CD4-positive, alpha-beta memory T cell (primary cell): ENCODE measurements at regions not wholly inside any gene's neighbourhood (a gene's known extent, or its start where the extent isn't known, plus 50 kb on each side); places are given as distances from the start of the nearest gene placed in this dataset.
"Not testable (repeated sequence)": the region's sequence is repeated elsewhere in the genome, so short reads cannot be mapped to it uniquely, and the experiment has no call there.

Experiments used
- CTCF ChIA-PET: fragments of 350-600 bp; sonication (Branson Sonifier 250); formaldehyde crosslinking; loops from one replicate; lab custom pipeline; 2021; ENCODE audit warnings: inconsistent platforms; ENCODE audit not compliant: partially characterized antibody; lab: Charles Lee
- POLR2A ChIA-PET: fragments of 350-600 bp; sonication (Branson Sonifier 250); formaldehyde crosslinking; loops from one replicate; lab custom pipeline; 2021; ENCODE audit not compliant: partially characterized antibody; lab: Charles Lee
- DNase-seq, 5 donors: peaks; one replicate each; pipeline versions ENCODE4 v3.0.0 to v3.0.0-alpha.2; 2020 to 2022; ENCODE audit warnings: mixed read lengths in 1 of 5
- H3K27ac ChIP-seq: one replicate; pipeline ENCODE4 v1.7.0; 2013; ENCODE audit warnings: low read depth, low read length
- H3K27me3 ChIP-seq: 2 replicates; pipeline ENCODE4 v1.7.0; 2013; ENCODE audit warnings: mild to moderate bottlenecking, low read length, moderate library complexity; ENCODE audit not compliant: insufficient read depth
- H3K36me3 ChIP-seq: 2 replicates; pipeline ENCODE4 v1.7.0; 2013; ENCODE audit warnings: mild to moderate bottlenecking, low read length, moderate library complexity; ENCODE audit not compliant: insufficient read depth
- H3K4me1 ChIP-seq: 2 replicates; pipeline ENCODE4 v1.7.0; 2013; ENCODE audit warnings: mild to moderate bottlenecking, low read length, moderate library complexity; ENCODE audit not compliant: insufficient read depth
- H3K4me3 ChIP-seq, 2 donors: one replicate each; pipeline ENCODE4 v1.7.0; 2013; ENCODE audit warnings: low read length in 2 of 2, mild to moderate bottlenecking in 1 of 2
- H3K9me3 ChIP-seq, 2 donors: one replicate each; pipeline ENCODE4 v1.7.0; 2013; ENCODE audit warnings: low read length in 2 of 2, control low read depth in 1 of 2; ENCODE audit not compliant: control insufficient read depth in 1 of 2
- H3K27ac Mint-ChIP-seq, 7 donors: one replicate each; pipeline ENCODE4 v1.8.0; 2020 to 2021; ENCODE audit warnings: mixed read lengths in 7 of 7, mild to moderate bottlenecking in 6 of 7, inconsistent platforms in 3 of 7, moderate library complexity in 3 of 7
- H3K27me3 Mint-ChIP-seq, 2 donors: one replicate each; pipeline ENCODE4 v1.8.0; 2020 to 2021; ENCODE audit warnings: mixed read lengths in 2 of 2
- H3K36me3 Mint-ChIP-seq, 2 donors: one replicate each; pipeline ENCODE4 v1.8.0; 2020 to 2021; ENCODE audit warnings: mixed read lengths in 2 of 2, inconsistent platforms in 1 of 2, mild to moderate bottlenecking in 1 of 2
- H3K4me1 Mint-ChIP-seq, 4 donors: one replicate each; pipeline ENCODE4 v1.8.0; 2020 to 2021; ENCODE audit warnings: mixed read lengths in 4 of 4, mild to moderate bottlenecking in 1 of 4
- H3K4me3 Mint-ChIP-seq, 8 donors: one replicate each; pipeline ENCODE4 v1.8.0; 2020 to 2021; ENCODE audit warnings: mixed read lengths in 8 of 8, mild to moderate bottlenecking in 7 of 8, moderate library complexity in 6 of 8, inconsistent platforms in 3 of 8
- H3K9me3 Mint-ChIP-seq, 8 donors: one replicate each; pipeline ENCODE4 v1.8.0; 2020 to 2021; ENCODE audit warnings: mixed read lengths in 8 of 8, mild to moderate bottlenecking in 5 of 8, inconsistent platforms in 3 of 8, moderate library complexity in 1 of 8
- intact Hi-C: fragments of 100-400 bp; cut with micrococcal nuclease; formaldehyde crosslinking; loops from one replicate; pipeline ENCODE4 v1.15.1; 2023

DNA sequence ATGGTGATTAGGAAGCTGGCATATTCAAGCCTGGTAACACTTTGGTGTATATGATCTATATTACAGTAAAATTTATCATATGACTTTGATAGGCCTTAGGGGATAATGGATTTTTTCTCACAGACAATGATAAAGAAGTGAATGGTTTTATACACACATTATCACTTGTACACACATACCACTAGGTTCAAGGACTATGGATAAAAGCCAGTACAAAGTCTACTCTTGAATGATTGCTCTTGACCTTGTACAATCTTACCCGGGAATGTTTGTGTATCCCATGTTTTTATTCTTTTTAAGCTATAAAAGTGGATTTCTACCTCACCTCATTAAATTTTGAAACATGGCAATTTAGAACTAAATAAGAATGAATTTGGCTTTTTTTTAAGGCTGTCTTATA is 414.5 kb upstream of the ADAMTSL1 start:
- no peaks in the 10 kb centered on the region for H3K4me1 ChIP-seq
- ChIA-PET POLR2A (no interaction called here), CTCF (no interaction called here)
- no peak overlapping the region for H3K27ac ChIP-seq
- H3K4me3 Mint-ChIP-seq, result no peak overlapping the region
- no peaks in the 10 kb centered on the region for H3K36me3 Mint-ChIP-seq
- intact Hi-C loops, result no loop called here
- no peak for DNase-seq
- no peaks in the 10 kb centered on the region for H3K27me3 ChIP-seq
- H3K36me3 ChIP-seq, result no peaks in the 10 kb centered on the region
- H3K9me3 ChIP-seq, result no peaks in the 10 kb centered on the region
- H3K27ac Mint-ChIP-seq, result no peak overlapping the region
- no peaks in the 10 kb centered on the region for H3K27me3 Mint-ChIP-seq
- no peaks in the 10 kb centered on the region for H3K4me1 Mint-ChIP-seq
- no peak overlapping the region for H3K4me3 ChIP-seq
- H3K9me3 Mint-ChIP-seq, result peaks cover 0 to 3% (median 0%) of the 10 kb centered on the region in 8 donors

DNA sequence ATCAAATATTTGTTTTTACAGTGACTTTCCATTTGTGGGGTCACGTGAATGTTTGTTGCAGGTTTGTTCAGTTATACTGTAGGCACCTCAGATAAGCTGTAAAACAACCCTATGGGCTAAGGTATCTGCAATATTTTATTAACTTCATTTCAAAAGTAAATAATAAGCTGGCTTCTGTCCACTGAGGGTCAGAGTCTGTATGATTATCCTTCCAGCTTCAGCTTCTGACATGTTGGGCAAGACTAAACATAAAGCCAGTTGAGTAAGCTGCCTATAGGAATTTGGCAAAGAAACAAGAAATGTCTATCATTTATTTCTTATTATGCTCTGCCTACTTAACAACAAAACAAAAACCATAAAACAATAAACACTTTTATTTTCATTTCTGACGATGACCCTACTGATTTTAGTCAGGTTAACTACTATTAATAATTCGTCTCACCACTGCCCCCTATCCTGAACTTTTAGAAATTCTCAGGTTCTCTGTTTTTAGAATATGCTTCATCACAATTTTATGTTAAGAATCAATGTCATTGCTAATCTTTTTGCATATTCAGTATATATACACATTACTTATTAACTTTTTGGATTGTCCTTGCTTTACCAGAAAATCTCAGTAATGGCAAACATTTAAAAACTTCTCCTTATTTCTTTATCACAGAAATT is 413.6 kb upstream of the ADAMTSL1 start:
- H3K4me3 ChIP-seq, result no peak overlapping the region
- POLR2A ChIA-PET, result no interaction called here
- no peaks in the 10 kb centered on the region for H3K36me3 ChIP-seq
- CTCF ChIA-PET, result no interaction called here
- Mint-ChIP-seq H3K36me3 (no peaks in the 10 kb centered on the region), H3K4me1 (no peaks in the 10 kb centered on the region), H3K27ac (no peak overlapping the region), H3K4me3 (no peak overlapping the region), H3K27me3 (no peaks in the 10 kb centered on the region), H3K9me3 (peaks cover 0 to 4% (median 3%) of the 10 kb centered on the region in 8 donors)
- H3K27me3 ChIP-seq, result no peaks in the 10 kb centered on the region
- no peaks in the 10 kb centered on the region for H3K4me1 ChIP-seq
- intact Hi-C loops, result no loop called here
- H3K27ac ChIP-seq, result no peak overlapping the region
- DNase-seq, result no peak
- no peaks in the 10 kb centered on the region for H3K9me3 ChIP-seq

DNA sequence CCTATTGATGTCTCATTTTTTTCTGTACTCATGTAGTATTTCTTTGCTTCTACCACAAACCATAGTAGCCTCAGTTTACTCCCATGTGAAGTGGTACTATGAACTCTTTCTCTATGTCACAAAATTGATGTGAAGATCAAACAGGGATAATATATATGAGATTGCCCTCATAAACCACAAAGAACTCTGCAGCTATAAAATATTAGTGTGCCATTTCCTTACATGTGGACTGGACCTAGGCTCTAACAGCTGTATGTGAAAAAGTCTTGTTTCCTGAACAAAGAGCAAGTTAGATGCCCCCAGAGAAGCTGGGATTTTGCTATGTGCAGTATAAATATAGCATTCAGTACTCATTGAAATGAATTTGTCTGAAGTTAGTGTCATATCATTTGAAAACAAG is 412.6 kb upstream of the ADAMTSL1 start:
- H3K36me3 ChIP-seq, result no peaks in the 10 kb centered on the region

DNA sequence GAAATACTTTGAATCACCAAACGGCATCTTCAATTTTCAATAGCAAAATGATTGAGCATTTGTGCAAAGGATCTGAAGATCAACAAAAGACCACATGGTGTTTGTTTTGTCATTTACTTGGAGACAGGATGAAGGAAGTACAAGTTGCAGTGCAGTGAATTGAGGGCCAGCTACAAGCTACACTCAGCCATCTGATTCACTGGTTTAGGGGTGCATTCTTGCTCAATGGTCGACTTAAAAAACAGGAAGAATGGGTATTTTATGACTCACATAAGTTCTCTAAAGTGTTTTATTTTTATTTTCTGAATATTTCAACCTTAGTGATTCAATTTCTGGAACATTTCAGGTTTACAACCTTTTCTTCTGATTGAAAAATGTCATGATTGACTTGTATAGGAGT is 412.1 kb upstream of the ADAMTSL1 start:
- H3K36me3 ChIP-seq, result no peaks in the 10 kb centered on the region
- intact Hi-C loops, result no loop called here
- DNase-seq, result no peak
- H3K36me3 Mint-ChIP-seq, result no peaks in the 10 kb centered on the region
- H3K9me3 ChIP-seq, result no peaks in the 10 kb centered on the region
- no peak overlapping the region for H3K27ac ChIP-seq
- no peaks in the 10 kb centered on the region for H3K4me1 Mint-ChIP-seq
- no peak overlapping the region for H3K4me3 ChIP-seq
- H3K27ac Mint-ChIP-seq, result no peak overlapping the region
- H3K27me3 Mint-ChIP-seq, result no peaks in the 10 kb centered on the region
- H3K4me3 Mint-ChIP-seq, result no peak overlapping the region
- H3K9me3 Mint-ChIP-seq, result peaks cover 0 to 5% (median 2%) of the 10 kb centered on the region in 8 donors
- H3K4me1 ChIP-seq, result no peaks in the 10 kb centered on the region
- POLR2A ChIA-PET, result no interaction called here
- no peaks in the 10 kb centered on the region for H3K27me3 ChIP-seq
- CTCF ChIA-PET, result no interaction called here

More for the DNA sequence above, 412.6 kb upstream of the ADAMTSL1 start:
- no peaks in the 10 kb centered on the region for H3K27me3 ChIP-seq
- no peaks in the 10 kb centered on the region for H3K4me1 Mint-ChIP-seq
- no peaks in the 10 kb centered on the region for H3K27me3 Mint-ChIP-seq
- intact Hi-C loops, result no loop called here
- no peaks in the 10 kb centered on the region for H3K4me1 ChIP-seq
- DNase-seq, result no peak
- POLR2A ChIA-PET, result no interaction called here
- H3K27ac ChIP-seq, result no peak overlapping the region
- H3K27ac Mint-ChIP-seq, result no peak overlapping the region
- CTCF ChIA-PET, result no interaction called here
- H3K4me3 ChIP-seq, result no peak overlapping the region
- H3K36me3 Mint-ChIP-seq, result no peaks in the 10 kb centered on the region
- peaks cover 0 to 5% (median 2%) of the 10 kb centered on the region in 8 donors for H3K9me3 Mint-ChIP-seq
- H3K4me3 Mint-ChIP-seq, result no peak overlapping the region
- H3K9me3 ChIP-seq, result no peaks in the 10 kb centered on the region

DNA sequence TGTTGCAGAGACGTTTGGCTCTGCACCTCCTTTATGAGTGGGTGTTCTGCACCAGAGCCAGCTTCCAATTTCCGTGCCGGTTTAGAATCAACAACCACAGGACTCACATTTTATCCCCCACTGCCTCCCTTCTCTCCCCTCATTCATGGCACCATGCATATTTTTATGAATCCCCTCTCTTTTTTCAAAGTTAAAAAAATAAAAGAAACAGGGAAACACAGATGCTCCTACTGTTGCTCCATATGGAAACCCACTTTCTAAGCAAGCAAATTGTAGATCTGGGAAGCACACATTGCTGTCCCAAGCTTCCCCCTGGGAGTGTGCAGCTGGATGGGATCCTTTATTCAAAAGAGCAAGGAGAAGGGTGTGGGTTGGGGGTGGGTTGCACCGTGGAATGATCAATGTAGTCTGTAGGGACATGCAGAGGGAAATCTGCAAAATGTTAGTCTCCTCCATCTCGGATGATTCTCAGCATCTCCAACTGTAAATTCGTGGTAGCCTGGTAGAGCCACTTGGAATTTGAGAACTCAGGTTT is 410.0 kb upstream of the ADAMTSL1 start:
- Histone ChIP-seq H3K9me3 (no peaks in the 10 kb centered on the region), H3K36me3 (no peaks in the 10 kb centered on the region), H3K27ac (no peak overlapping the region), H3K4me1 (no peaks in the 10 kb centered on the region), H3K4me3 (no peak overlapping the region), H3K27me3 (no peaks in the 10 kb centered on the region)
- DNase-seq, result no peak
- no peaks in the 10 kb centered on the region for H3K36me3 Mint-ChIP-seq
- no peaks in the 10 kb centered on the region for H3K27me3 Mint-ChIP-seq
- POLR2A ChIA-PET, result no interaction called here
- H3K4me1 Mint-ChIP-seq, result no peaks in the 10 kb centered on the region
- peaks cover 0 to 5% (median 2%) of the 10 kb centered on the region in 8 donors for H3K9me3 Mint-ChIP-seq
- H3K4me3 Mint-ChIP-seq, result no peak overlapping the region
- H3K27ac Mint-ChIP-seq, result no peak overlapping the region
- intact Hi-C loops, result no loop called here
- CTCF ChIA-PET, result no interaction called here

DNA sequence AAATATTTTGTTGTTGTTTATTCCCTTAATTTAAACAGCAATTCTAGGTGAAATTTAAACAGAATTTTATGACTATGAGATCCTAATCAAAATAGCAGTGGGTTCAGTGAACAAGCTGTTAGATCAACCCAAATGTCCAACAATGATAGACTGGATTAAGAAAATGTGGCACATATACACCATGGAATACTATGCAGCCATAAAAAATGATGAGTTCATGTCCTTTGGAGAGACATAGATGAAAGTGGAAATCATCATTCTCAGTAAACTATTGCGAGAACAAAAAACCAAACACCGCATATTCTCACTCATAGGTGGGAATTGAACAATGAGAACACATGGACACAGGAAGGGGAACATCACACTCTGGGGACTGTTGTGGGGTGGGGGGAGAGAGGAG is 407.3 kb upstream of the ADAMTSL1 start:
- H3K27ac Mint-ChIP-seq, H3K27me3 Mint-ChIP-seq, H3K4me1 Mint-ChIP-seq: not testable (repeated sequence)

DNA sequence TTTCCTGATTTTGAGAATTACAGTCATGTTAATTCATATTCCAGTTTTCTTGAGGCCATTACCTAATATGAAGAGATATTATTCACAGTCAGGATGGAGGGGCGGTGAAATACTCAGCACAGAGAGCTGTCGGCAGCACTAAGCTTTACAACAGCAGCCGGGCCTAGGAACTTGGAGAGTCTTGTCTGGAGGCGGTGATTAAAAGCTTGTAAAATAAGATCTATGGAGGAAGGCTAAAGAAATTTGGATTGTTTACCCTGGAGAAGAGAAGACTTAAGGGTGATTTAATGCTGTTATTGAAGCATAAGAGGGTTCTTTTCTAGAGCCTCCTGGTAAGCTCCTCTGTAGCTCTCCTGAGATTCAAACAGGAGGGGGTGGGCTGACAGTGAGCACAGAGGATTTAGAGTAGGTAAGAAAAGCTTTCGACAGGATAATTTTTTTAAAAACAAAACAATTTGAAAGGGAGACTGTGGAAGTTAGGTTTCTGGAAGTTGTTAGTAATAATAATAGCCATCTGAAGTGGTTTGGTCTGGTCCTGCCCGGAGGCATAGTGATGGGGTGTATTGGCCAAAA is 406.3 kb upstream of the ADAMTSL1 start:
- ChIA-PET POLR2A (no interaction called here), CTCF (no interaction called here)
- H3K27ac ChIP-seq, result no peak overlapping the region
- no peaks in the 10 kb centered on the region for H3K9me3 ChIP-seq
- H3K27me3 ChIP-seq, result no peaks in the 10 kb centered on the region
- H3K27ac Mint-ChIP-seq, result no peak overlapping the region
- no peaks in the 10 kb centered on the region for H3K4me1 Mint-ChIP-seq
- H3K4me1 ChIP-seq, result no peaks in the 10 kb centered on the region
- intact Hi-C loops, result no loop called here
- H3K4me3 Mint-ChIP-seq, result no peak overlapping the region
- H3K27me3 Mint-ChIP-seq, result no peaks in the 10 kb centered on the region
- no peaks in the 10 kb centered on the region for H3K36me3 Mint-ChIP-seq
- peaks cover 0 to 5% (median 2%) of the 10 kb centered on the region in 8 donors for H3K9me3 Mint-ChIP-seq
- H3K36me3 ChIP-seq, result no peaks in the 10 kb centered on the region
- H3K4me3 ChIP-seq, result no peak overlapping the region
- no peak for DNase-seq

More for the DNA sequence above, 407.3 kb upstream of the ADAMTSL1 start:
- H3K36me3 ChIP-seq, H3K27ac ChIP-seq, POLR2A ChIA-PET, H3K4me3 ChIP-seq, intact Hi-C loops, H3K4me3 Mint-ChIP-seq, H3K9me3 ChIP-seq, H3K36me3 Mint-ChIP-seq, H3K9me3 Mint-ChIP-seq, H3K4me1 ChIP-seq, DNase-seq, H3K27me3 ChIP-seq, CTCF ChIA-PET: not testable (repeated sequence)
